ENCODE measurements at regions not wholly inside any gene's neighbourhood (a gene's known extent, or its start where the extent isn't known, plus 50 kb on each side); places are given as distances from the start of the nearest gene placed in this dataset.

GRCh38 chr16:59748531-59748930 is 1014.4 kb upstream of the GOT2 start:
- Mint-ChIP-seq H3K9me3 (peaks cover 0 to 1% of the 10 kb centered on the region in 2 donors), H3K4me1 (ENCODE audit: low read depth) (no peaks in the 10 kb centered on the region), H3K36me3 (ENCODE audit: insufficient read depth in 2 of 2) (no peaks in the 10 kb centered on the region), H3K27ac (no peak overlapping the region), H3K4me3 (no peak overlapping the region), H3K27me3 (ENCODE audit: low read depth) (no peaks in the 10 kb centered on the region)
- ATAC-seq (replicated peaks in 1 of 2) (no peak), DNase-seq (no peak)

DNA sequence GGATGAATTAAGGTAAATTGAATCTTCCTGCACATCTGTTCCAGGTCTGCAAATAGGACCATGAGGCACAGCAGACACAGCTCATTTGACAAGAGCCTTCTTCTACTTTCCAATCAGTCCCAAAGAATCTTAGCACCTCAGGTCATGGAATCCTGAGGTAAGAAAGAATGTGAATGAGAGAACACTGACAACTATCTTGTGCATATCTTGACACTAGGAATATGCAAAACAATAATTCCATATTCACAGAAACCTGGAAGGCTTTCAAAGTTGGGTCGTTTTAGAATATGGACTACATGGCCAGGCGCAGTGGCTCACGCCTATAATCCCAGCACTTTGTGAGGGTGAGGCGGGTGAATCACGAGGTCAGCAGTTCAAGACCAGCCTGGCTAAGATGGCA is 1009.4 kb upstream of the GOT2 start:
- Mint-ChIP-seq H3K27ac (no peak overlapping the region), H3K9me3 (no peaks in the 10 kb centered on the region), H3K4me1 (ENCODE audit: low read depth) (no peaks in the 10 kb centered on the region), H3K4me3 (no peak overlapping the region), H3K27me3 (ENCODE audit: low read depth) (no peaks in the 10 kb centered on the region), H3K36me3 (ENCODE audit: insufficient read depth in 2 of 2) (no peaks in the 10 kb centered on the region)
- DNase-seq (no peak), ATAC-seq (replicated peaks in 1 of 2) (no peak)

DNA sequence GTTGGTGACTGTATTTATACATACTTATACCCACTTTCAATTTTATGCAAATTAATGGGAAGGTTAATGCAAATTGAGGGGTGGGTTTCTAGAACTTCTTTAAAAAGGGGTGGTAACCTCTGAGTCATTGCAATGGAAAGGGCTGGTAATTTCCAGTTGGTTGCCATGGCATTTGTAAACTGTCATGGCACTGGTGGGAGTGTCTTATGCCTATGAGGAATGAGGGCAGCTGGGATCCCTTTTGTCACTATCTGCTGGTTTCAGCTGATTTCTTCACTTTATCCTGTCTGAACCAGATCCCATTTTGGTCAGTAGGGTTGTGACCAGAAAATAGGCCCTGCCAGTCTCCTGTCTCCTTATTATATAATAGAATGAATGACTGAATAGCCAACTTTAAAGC is 1006.7 kb upstream of the GOT2 start:
- Mint-ChIP-seq H3K4me3 (no peak overlapping the region), H3K36me3 (ENCODE audit: insufficient read depth in 2 of 2) (peaks cover 0 to 1% of the 10 kb centered on the region in 2 donors), H3K27me3 (ENCODE audit: low read depth) (no peaks in the 10 kb centered on the region), H3K9me3 (peaks cover 0 to 7% of the 10 kb centered on the region in 2 donors), H3K4me1 (ENCODE audit: low read depth) (no peaks in the 10 kb centered on the region), H3K27ac (no peak overlapping the region)
- no peak for ATAC-seq (replicated peaks in 1 of 2)
- no peak for DNase-seq

- no peak overlapping the region for H3K4me3 Mint-ChIP-seq
- peaks cover 0 to 1% of the 10 kb centered on the region in 2 donors for H3K36me3 Mint-ChIP-seq (ENCODE audit: insufficient read depth in 2 of 2)
- no peaks in the 10 kb centered on the region for H3K4me1 Mint-ChIP-seq (ENCODE audit: low read depth)
- no peak for DNase-seq
- H3K9me3 Mint-ChIP-seq: peaks cover 0 to 13% of the 10 kb centered on the region in 2 donors
- no peak for ATAC-seq (replicated peaks in 1 of 2)
- no peaks in the 10 kb centered on the region for H3K27me3 Mint-ChIP-seq (ENCODE audit: low read depth)
- no peak overlapping the region for H3K27ac Mint-ChIP-seq
Measured at GRCh38 chr16:59737274-59737673, 1003.2 kb upstream of the GOT2 start.

GRCh38 chr16:59733321-59733720 is 999.2 kb upstream of the GOT2 start:
- H3K36me3 Mint-ChIP-seq (ENCODE audit: insufficient read depth in 2 of 2): peaks cover 0 to 1% of the 10 kb centered on the region in 2 donors
- DNase-seq: no peak
- no peak overlapping the region for H3K4me3 Mint-ChIP-seq
- no peak for ATAC-seq (replicated peaks in 1 of 2)
- no peaks in the 10 kb centered on the region for H3K4me1 Mint-ChIP-seq (ENCODE audit: low read depth)
- H3K9me3 Mint-ChIP-seq: peaks cover 3 to 21% of the 10 kb centered on the region in 2 donors
- no peaks in the 10 kb centered on the region for H3K27me3 Mint-ChIP-seq (ENCODE audit: low read depth)
- no peak overlapping the region for H3K27ac Mint-ChIP-seq

DNA sequence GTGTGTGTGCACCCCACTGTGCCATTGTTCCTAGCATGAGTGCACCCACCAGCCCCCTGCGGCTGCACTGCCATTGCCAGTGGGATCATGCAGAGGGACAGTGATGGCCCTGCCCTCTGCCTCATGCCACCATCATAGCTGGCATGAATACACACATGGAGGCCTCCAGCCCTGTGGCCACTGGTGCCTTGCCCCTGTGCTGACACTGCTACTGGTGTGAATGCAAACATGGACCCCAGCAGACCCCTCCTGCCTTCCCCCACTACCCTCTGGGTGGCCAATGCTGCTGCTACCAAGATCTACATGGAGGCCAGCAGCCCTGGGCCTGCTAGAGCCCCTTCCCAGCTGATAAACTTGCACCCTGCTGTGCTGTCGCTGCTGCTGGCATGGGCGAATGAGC is 995.5 kb upstream of the GOT2 start:
- no peak overlapping the region for H3K27ac Mint-ChIP-seq
- peaks cover 0 to 2% of the 10 kb centered on the region in 2 donors for H3K36me3 Mint-ChIP-seq (ENCODE audit: insufficient read depth in 2 of 2)
- DNase-seq: no peak
- H3K27me3 Mint-ChIP-seq (ENCODE audit: low read depth): no peaks in the 10 kb centered on the region
- peaks cover 9 to 16% of the 10 kb centered on the region in 2 donors for H3K9me3 Mint-ChIP-seq
- no peaks in the 10 kb centered on the region for H3K4me1 Mint-ChIP-seq (ENCODE audit: low read depth)
- H3K4me3 Mint-ChIP-seq: no peak overlapping the region
- ATAC-seq (replicated peaks in 1 of 2): no peak

DNA sequence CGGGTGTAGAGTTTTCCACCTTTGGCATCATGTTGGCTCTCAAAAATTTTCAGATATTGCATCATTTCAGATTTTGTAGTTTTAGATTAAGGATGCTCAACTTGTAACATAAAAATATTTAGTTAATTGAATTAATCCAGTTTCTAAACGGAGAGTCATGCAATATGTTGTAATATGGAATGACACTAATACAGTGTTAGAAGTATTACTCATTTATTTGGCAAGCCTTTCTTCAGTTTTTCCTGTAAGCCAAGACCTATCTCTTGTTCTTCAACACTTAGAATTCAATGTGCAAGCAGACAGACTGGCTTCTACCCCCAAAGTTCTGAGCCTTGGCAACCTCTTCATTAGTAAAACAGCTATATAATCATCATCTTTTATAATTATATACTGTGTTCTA is 985.0 kb upstream of the GOT2 start:
- H3K36me3 Mint-ChIP-seq (ENCODE audit: insufficient read depth in 2 of 2): peaks cover 0 to 2% of the 10 kb centered on the region in 2 donors
- H3K4me3 Mint-ChIP-seq: no peak overlapping the region
- H3K9me3 Mint-ChIP-seq: peaks cover 0 to 1% of the 10 kb centered on the region in 2 donors
- no peak for ATAC-seq (replicated peaks in 1 of 2)
- H3K27ac Mint-ChIP-seq: no peak overlapping the region
- no peaks in the 10 kb centered on the region for H3K4me1 Mint-ChIP-seq (ENCODE audit: low read depth)
- no peak for DNase-seq
- H3K27me3 Mint-ChIP-seq (ENCODE audit: low read depth): no peaks in the 10 kb centered on the region

DNA sequence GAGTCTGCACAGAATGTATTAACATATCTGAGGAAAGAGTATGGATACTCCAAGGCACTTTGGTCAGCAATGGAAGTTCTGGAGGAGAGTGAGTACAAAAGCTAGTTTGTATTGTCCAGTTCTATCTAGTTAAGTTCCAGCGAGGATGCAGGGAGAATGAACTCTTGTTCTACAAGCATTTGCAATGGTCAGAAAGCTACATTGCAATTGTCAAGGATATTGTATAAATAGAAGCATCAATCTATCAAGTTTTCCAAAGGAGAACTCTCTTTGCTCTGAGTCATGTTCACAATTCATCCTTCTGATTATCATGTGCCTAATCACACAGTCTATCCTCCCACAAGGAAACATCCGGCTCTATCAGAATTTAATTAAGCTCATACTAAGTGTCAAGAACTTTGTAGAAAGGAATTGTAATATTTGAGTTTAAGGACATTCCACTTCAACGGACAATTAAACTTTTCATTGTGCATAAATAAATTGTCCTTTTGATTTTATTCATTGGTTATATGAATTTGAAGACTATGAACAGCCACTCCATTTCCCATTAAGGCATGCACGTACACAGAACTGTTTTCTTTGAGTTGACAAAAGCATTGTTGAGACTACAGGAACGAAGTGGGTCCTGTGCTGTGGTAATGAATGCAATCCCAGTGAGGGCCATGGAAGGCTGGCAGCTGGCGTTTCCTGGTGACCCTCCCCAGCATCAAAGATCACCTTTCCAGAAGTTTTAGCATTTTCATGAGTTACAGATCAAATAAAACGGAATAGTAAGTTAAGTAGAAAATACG is 973.5 kb upstream of the GOT2 start:
- Mint-ChIP-seq H3K27me3 (ENCODE audit: low read depth) (no peaks in the 10 kb centered on the region), H3K4me1 (ENCODE audit: low read depth) (no peaks in the 10 kb centered on the region), H3K36me3 (ENCODE audit: insufficient read depth in 2 of 2) (no peaks in the 10 kb centered on the region), H3K9me3 (no peaks in the 10 kb centered on the region), H3K4me3 (no peak overlapping the region), H3K27ac (no peak overlapping the region)
- DNase-seq (no peak), ATAC-seq (replicated peaks in 1 of 2) (no peak)

GRCh38 chr16:59701963-59702930 is 968.1 kb upstream of the GOT2 start:
- Mint-ChIP-seq H3K4me3 (no peak overlapping the region), H3K4me1 (ENCODE audit: low read depth) (no peaks in the 10 kb centered on the region), H3K27ac (no peak overlapping the region), H3K27me3 (ENCODE audit: low read depth) (no peaks in the 10 kb centered on the region), H3K9me3 (peaks cover 2% of the 10 kb centered on the region in 2 donors), H3K36me3 (ENCODE audit: insufficient read depth in 2 of 2) (no peaks in the 10 kb centered on the region)
- no peak for ATAC-seq (replicated peaks in 1 of 2)
- DNase-seq: no peak

DNA sequence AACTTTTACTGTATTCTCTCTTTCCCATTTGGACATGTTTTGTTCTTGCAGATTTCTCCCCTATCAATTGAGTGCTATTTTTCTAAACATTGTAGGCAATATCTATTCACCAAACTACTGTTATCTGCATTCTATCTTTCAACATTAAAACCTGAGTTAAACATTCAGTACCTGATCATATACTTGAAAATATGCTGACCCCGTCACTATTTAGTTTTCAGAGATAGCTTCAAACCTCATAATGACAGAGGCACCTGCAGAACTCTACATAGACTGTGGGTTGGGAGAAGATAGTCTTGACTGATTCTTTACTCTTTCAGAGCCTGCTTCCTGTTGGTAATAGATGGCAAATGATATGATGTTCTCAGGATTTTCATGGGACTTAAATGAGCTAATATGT is 965.7 kb upstream of the GOT2 start:
- no peaks in the 10 kb centered on the region for H3K4me1 Mint-ChIP-seq (ENCODE audit: low read depth)
- H3K9me3 Mint-ChIP-seq: peaks cover 4 to 7% of the 10 kb centered on the region in 2 donors
- H3K4me3 Mint-ChIP-seq: no peak overlapping the region
- ATAC-seq (replicated peaks in 1 of 2): no peak
- H3K27me3 Mint-ChIP-seq (ENCODE audit: low read depth): no peaks in the 10 kb centered on the region
- H3K27ac Mint-ChIP-seq: no peak overlapping the region
- DNase-seq: no peak
- no peaks in the 10 kb centered on the region for H3K36me3 Mint-ChIP-seq (ENCODE audit: insufficient read depth in 2 of 2)

- Mint-ChIP-seq H3K27me3 (ENCODE audit: low read depth) (no peaks in the 10 kb centered on the region), H3K9me3 (peaks cover 4 to 9% of the 10 kb centered on the region in 2 donors), H3K36me3 (ENCODE audit: insufficient read depth in 2 of 2) (no peaks in the 10 kb centered on the region), H3K4me1 (ENCODE audit: low read depth) (no peaks in the 10 kb centered on the region), H3K27ac (no peak overlapping the region), H3K4me3 (no peak overlapping the region)
- no peak for DNase-seq
- ATAC-seq (replicated peaks in 1 of 2): no peak
Measured at GRCh38 chr16:59698346-59699020, 964.4 kb upstream of the GOT2 start.

DNA sequence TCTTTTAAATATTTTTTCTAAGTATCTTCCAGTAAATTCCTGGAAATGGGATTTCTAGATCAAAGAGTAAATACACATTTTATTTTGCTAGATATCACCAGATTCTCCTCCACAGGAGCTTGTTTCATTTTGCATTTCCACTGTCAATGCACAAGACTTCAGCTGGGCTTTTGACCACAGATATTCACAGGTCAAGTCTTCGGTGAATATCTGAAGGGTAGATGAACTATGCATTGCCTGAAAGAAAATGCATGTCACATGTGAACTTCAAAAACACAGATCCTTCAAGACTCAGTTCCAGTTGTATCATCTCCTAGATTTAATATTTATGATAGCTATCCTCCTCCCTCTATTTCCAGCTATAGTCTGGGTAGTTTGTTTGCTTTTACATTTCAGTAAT is 963.6 kb upstream of the GOT2 start:
- H3K27ac Mint-ChIP-seq: no peak overlapping the region
- H3K4me1 Mint-ChIP-seq (ENCODE audit: low read depth): no peaks in the 10 kb centered on the region
- H3K27me3 Mint-ChIP-seq (ENCODE audit: low read depth): no peaks in the 10 kb centered on the region
- DNase-seq: no peak
- ATAC-seq (replicated peaks in 1 of 2): no peak
- peaks cover 4 to 9% of the 10 kb centered on the region in 2 donors for H3K9me3 Mint-ChIP-seq
- H3K36me3 Mint-ChIP-seq (ENCODE audit: insufficient read depth in 2 of 2): no peaks in the 10 kb centered on the region
- no peak overlapping the region for H3K4me3 Mint-ChIP-seq

DNA sequence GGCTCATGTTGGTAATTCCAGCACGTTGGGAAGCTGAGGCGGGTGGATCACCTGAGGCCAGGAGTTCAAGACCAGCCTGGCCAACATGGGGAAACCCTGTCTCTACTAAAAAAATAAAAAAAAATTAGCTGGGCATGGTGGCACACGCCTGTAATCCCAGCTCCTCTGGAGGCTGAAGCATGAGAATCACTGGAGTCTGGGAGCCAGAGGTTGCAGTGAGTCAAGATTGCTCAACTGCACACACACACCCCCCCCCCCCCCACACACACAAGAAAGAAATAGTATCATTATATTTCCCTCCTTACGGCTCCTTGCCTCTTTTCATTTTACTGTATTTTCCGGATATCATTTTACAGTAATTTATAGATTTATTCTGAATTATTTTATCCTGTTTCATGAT is 963.1 kb upstream of the GOT2 start:
- H3K4me3 Mint-ChIP-seq: no peak overlapping the region
- H3K27ac Mint-ChIP-seq: no peak overlapping the region
- no peaks in the 10 kb centered on the region for H3K4me1 Mint-ChIP-seq (ENCODE audit: low read depth)
- no peak for DNase-seq
- H3K36me3 Mint-ChIP-seq (ENCODE audit: insufficient read depth in 2 of 2): no peaks in the 10 kb centered on the region
- H3K27me3 Mint-ChIP-seq (ENCODE audit: low read depth): no peaks in the 10 kb centered on the region
- ATAC-seq (replicated peaks in 1 of 2): no peak
- peaks cover 4 to 9% of the 10 kb centered on the region in 2 donors for H3K9me3 Mint-ChIP-seq

All from activated T-cell treated with anti-CD3 and anti-CD28 coated beads, Interleukin-2, amount 50 U/mL, for 72 hours (primary cell).